VCaP (cell line): ENCODE measurements at regions not wholly inside any gene's neighbourhood (a gene's known extent, or its start where the extent isn't known, plus 50 kb on each side); places are given as distances from the start of the nearest gene placed in this dataset.

Experiments
- H3K27ac ChIP-seq: fragments of 450-650 bp; 2 replicates; pipeline ENCODE4 v1.5.1; 2017
- TF ChIP-seq, protein P1 (sequence below): fragments of 450-650 bp; conservative IDR thresholded peaks from 2 replicates; pipeline ENCODE4 v1.5.1; 2017; ENCODE audit warnings: mild to moderate bottlenecking, moderate library complexity

- TF ChIP-seq, protein P1, sequence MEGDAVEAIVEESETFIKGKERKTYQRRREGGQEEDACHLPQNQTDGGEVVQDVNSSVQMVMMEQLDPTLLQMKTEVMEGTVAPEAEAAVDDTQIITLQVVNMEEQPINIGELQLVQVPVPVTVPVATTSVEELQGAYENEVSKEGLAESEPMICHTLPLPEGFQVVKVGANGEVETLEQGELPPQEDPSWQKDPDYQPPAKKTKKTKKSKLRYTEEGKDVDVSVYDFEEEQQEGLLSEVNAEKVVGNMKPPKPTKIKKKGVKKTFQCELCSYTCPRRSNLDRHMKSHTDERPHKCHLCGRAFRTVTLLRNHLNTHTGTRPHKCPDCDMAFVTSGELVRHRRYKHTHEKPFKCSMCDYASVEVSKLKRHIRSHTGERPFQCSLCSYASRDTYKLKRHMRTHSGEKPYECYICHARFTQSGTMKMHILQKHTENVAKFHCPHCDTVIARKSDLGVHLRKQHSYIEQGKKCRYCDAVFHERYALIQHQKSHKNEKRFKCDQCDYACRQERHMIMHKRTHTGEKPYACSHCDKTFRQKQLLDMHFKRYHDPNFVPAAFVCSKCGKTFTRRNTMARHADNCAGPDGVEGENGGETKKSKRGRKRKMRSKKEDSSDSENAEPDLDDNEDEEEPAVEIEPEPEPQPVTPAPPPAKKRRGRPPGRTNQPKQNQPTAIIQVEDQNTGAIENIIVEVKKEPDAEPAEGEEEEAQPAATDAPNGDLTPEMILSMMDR = no peak
- no peak overlapping the region for H3K27ac ChIP-seq
Observed at GRCh38 chr14:101337053-101337452, 224.2 kb upstream of the DIO3 start.

GRCh38 chr14:101340556-101340955, 220.7 kb upstream of the DIO3 start:
- TF ChIP-seq, protein P1 = no peak

GRCh38 chr14:101347893-101348777, 213.2 kb upstream of the DIO3 start:
- TF ChIP-seq, protein P1 = no peak
- H3K27ac ChIP-seq = no peak overlapping the region

More at GRCh38 chr14:101340556-101340955, 220.7 kb upstream of the DIO3 start:
- H3K27ac ChIP-seq = no peak overlapping the region

DNA sequence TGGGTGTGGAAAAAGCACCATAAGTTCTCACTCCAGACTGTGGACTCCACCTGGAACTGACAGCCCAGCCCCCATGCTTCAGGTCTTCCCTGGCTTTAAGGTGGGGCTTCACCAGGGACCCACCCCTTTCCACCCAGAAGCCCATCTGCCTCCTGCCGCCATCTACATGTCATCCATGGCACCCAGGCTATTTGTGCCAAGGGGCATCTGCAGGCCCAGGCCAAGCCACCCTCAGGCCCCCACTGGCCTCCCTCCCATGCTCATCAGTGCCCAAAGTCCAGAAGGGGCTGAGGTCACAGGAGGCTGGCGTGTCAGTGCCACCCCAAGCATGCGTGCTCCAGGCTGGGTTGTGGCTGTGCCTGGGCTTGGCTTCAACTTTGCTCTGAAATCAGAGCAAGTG, 212.2 kb upstream of the DIO3 start:
- no peak overlapping the region for H3K27ac ChIP-seq
- TF ChIP-seq, protein P1 = no peak

DNA sequence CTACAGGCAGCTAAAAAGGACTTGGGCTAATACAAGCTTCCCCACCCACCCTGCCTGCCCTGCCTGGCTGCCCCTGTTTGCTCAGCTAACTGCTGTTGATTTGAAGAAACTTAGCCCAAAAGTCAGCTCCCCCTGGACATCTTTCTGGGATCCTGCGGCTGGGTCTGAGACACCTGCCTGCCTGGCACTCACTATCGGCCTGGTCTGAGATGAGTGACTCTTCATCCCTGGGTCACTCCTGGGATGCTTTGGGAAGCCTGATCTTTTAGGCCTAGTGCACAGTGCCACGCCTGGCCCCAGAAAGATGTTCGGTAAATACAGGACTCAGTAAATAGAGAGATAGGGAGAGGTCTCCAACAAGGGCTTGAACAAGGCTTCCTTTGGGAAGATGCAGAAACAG, 211.3 kb upstream of the DIO3 start:
- no peak overlapping the region for H3K27ac ChIP-seq

DNA sequence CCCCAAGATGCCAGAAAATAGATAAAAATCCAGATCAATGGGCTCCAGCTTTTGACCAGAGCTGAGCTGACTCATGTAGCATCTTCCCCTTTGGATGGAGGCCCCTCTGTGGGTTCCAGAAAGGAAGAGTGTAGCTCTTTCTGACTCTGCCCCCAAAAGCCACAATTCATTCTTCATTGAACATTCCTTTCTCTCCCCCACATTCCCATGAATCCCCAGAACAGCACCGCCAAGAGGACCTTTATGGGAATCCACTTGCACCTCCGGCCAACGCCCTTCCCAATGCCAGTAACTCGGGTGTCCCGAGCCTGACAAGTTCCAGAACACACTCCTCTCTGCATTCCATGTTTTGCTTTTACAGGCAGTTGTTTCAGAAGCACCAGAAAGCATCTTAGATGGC, 210.6 kb upstream of the DIO3 start:
- no peak overlapping the region for H3K27ac ChIP-seq
- TF ChIP-seq, protein P1 = no peak

More for the DNA sequence above, 211.3 kb upstream of the DIO3 start:
- TF ChIP-seq, protein P1 = no peak

- TF ChIP-seq, protein P1 = no peak
- no peak overlapping the region for H3K27ac ChIP-seq
Observed at GRCh38 chr14:101351146-101351545, 210.1 kb upstream of the DIO3 start.
